ENCODE measurements at regions not wholly inside any gene's neighbourhood (a gene's known extent, or its start where the extent isn't known, plus 50 kb on each side); places are given as distances from the start of the nearest gene placed in this dataset.

GRCh38 chr13:37925878-37926473 is 56.4 kb upstream of the TRPC4 start:
- DNase-seq: no peak

GRCh38 chr13:37923236-37923635 is 53.7 kb upstream of the TRPC4 start:
- DNase-seq: no peak

GRCh38 chr13:37919329-37919880 is 49.8 kb upstream of the TRPC4 start:
- no peak for DNase-seq

Measured in NCI-H2081 (cell line).